ENCODE measurements at regions not wholly inside any gene's neighbourhood (a gene's known extent, or its start where the extent isn't known, plus 50 kb on each side); places are given as distances from the start of the nearest gene placed in this dataset.

GRCh38 chr14:98591161-98591560, 680.8 kb downstream of the BCL11B start:
- 8 to 10% methylated on average over 6 of the region's 6 CpGs for WGBS, 2 experiments (ENCODE audit: low coverage in 1 of 2, low lambda C conversion rate in 2 of 2, missing lambda C conversion rate in 2 of 2)
- Histone ChIP-seq H3K9me2 (ENCODE audit: insufficient read depth) (no peaks in the 10 kb centered on the region), H2AFZ (no peak overlapping the region), H3K36me3 (ENCODE audit: low read depth) (no peaks in the 10 kb centered on the region), H4K20me1 (ENCODE audit: insufficient read depth) (no peaks in the 10 kb centered on the region), H3F3A (ENCODE audit: insufficient read depth) (no peaks in the 10 kb centered on the region), H3K4me1 (ENCODE audit: insufficient read depth) (no peaks in the 10 kb centered on the region), H3K4me3 (no peak overlapping the region), H3K79me2 (ENCODE audit: insufficient read depth) (no peaks in the 10 kb centered on the region), H3K27ac (no peak overlapping the region), H3K27me3 (replicated peaks; ENCODE audit: insufficient read depth) (no peaks in the 10 kb centered on the region), H3K9me3 (ENCODE audit: low read depth) (no peaks in the 10 kb centered on the region), H3K9ac (no peak overlapping the region), H3K4me2 (ENCODE audit: unreplicated experiment) (no peak overlapping the region)
- DNase-seq: no peak
- in situ Hi-C loops (cut with MboI): no loop called here
- TF ChIP-seq EZH2 (IDR thresholded peaks at IDR 0.05; ENCODE audit: insufficient read depth, poor library complexity, severe bottlenecking): no peak
- no peak for TF ChIP-seq EZH2phosphoT487 (IDR thresholded peaks at IDR 0.05; ENCODE audit: insufficient read depth, low read depth)

- WGBS, 2 experiments (ENCODE audit: low coverage in 1 of 2, low lambda C conversion rate in 2 of 2, missing lambda C conversion rate in 2 of 2): 71 to 78% methylated on average over 21 of the region's 21 CpGs
- H3K9me3 ChIP-seq (ENCODE audit: low read depth): no peaks in the 10 kb centered on the region
- no peak for DNase-seq
- H3K27ac ChIP-seq: no peak overlapping the region
- no peaks in the 10 kb centered on the region for H3K4me1 ChIP-seq (ENCODE audit: insufficient read depth)
- no peak overlapping the region for H3K9ac ChIP-seq
- no peaks in the 10 kb centered on the region for H4K20me1 ChIP-seq (ENCODE audit: insufficient read depth)
- no peaks in the 10 kb centered on the region for H3K36me3 ChIP-seq (ENCODE audit: low read depth)
- no peak overlapping the region for H3K4me2 ChIP-seq (ENCODE audit: unreplicated experiment)
- H3K9me2 ChIP-seq (ENCODE audit: insufficient read depth): no peaks in the 10 kb centered on the region
- no peak overlapping the region for H3K4me3 ChIP-seq
- no peaks in the 10 kb centered on the region for H3K27me3 ChIP-seq (replicated peaks; ENCODE audit: insufficient read depth)
- TF ChIP-seq EZH2 (IDR thresholded peaks at IDR 0.05; ENCODE audit: insufficient read depth, poor library complexity, severe bottlenecking) (no peak), EZH2phosphoT487 (IDR thresholded peaks at IDR 0.05; ENCODE audit: insufficient read depth, low read depth) (no peak)
- no peak overlapping the region for H2AFZ ChIP-seq
- no peaks in the 10 kb centered on the region for H3F3A ChIP-seq (ENCODE audit: insufficient read depth)
- no peaks in the 10 kb centered on the region for H3K79me2 ChIP-seq (ENCODE audit: insufficient read depth)
- in situ Hi-C loops (cut with MboI): no loop called here
Observed at GRCh38 chr14:98592611-98593170, 679.3 kb downstream of the BCL11B start.

- in situ Hi-C loops (cut with MboI): no loop called here
- H3F3A ChIP-seq (ENCODE audit: insufficient read depth): no peaks in the 10 kb centered on the region
- H3K4me1 ChIP-seq (ENCODE audit: insufficient read depth): no peaks in the 10 kb centered on the region
- no peak overlapping the region for H3K4me2 ChIP-seq (ENCODE audit: unreplicated experiment)
- no peak for DNase-seq
- H3K36me3 ChIP-seq (ENCODE audit: low read depth): no peaks in the 10 kb centered on the region
- H3K27ac ChIP-seq: no peak overlapping the region
- no peaks in the 10 kb centered on the region for H4K20me1 ChIP-seq (ENCODE audit: insufficient read depth)
- no peak overlapping the region for H2AFZ ChIP-seq
- TF ChIP-seq EZH2 (IDR thresholded peaks at IDR 0.05; ENCODE audit: insufficient read depth, poor library complexity, severe bottlenecking) (no peak), EZH2phosphoT487 (IDR thresholded peaks at IDR 0.05; ENCODE audit: insufficient read depth, low read depth) (no peak)
- no peaks in the 10 kb centered on the region for H3K9me3 ChIP-seq (ENCODE audit: low read depth)
- no peak overlapping the region for H3K4me3 ChIP-seq
- no peaks in the 10 kb centered on the region for H3K27me3 ChIP-seq (replicated peaks; ENCODE audit: insufficient read depth)
- H3K79me2 ChIP-seq (ENCODE audit: insufficient read depth): no peaks in the 10 kb centered on the region
- WGBS, 2 experiments (ENCODE audit: low coverage in 1 of 2, low lambda C conversion rate in 2 of 2, missing lambda C conversion rate in 2 of 2): 39 to 59% methylated on average over 8 of the region's 8 CpGs
- H3K9ac ChIP-seq: no peak overlapping the region
- H3K9me2 ChIP-seq (ENCODE audit: insufficient read depth): no peaks in the 10 kb centered on the region
Observed at GRCh38 chr14:98593361-98593761, 678.6 kb downstream of the BCL11B start.

- H3K36me3 ChIP-seq (ENCODE audit: low read depth): no peaks in the 10 kb centered on the region
- no peak overlapping the region for H3K27ac ChIP-seq
- no peaks in the 10 kb centered on the region for H3F3A ChIP-seq (ENCODE audit: insufficient read depth)
- no peaks in the 10 kb centered on the region for H3K79me2 ChIP-seq (ENCODE audit: insufficient read depth)
- no peak overlapping the region for H3K4me2 ChIP-seq (ENCODE audit: unreplicated experiment)
- no peak overlapping the region for H3K4me3 ChIP-seq
- DNase-seq: no peak
- no peaks in the 10 kb centered on the region for H3K9me3 ChIP-seq (ENCODE audit: low read depth)
- no peaks in the 10 kb centered on the region for H3K9me2 ChIP-seq (ENCODE audit: insufficient read depth)
- TF ChIP-seq EZH2 (IDR thresholded peaks at IDR 0.05; ENCODE audit: insufficient read depth, poor library complexity, severe bottlenecking) (no peak), EZH2phosphoT487 (IDR thresholded peaks at IDR 0.05; ENCODE audit: insufficient read depth, low read depth) (no peak)
- no peaks in the 10 kb centered on the region for H4K20me1 ChIP-seq (ENCODE audit: insufficient read depth)
- H3K27me3 ChIP-seq (replicated peaks; ENCODE audit: insufficient read depth): no peaks in the 10 kb centered on the region
- in situ Hi-C loops (cut with MboI): no loop called here
- H2AFZ ChIP-seq: no peak overlapping the region
- no peak overlapping the region for H3K9ac ChIP-seq
- WGBS, 2 experiments (ENCODE audit: low coverage in 1 of 2, low lambda C conversion rate in 2 of 2, missing lambda C conversion rate in 2 of 2): 64 to 73% methylated on average over 5 of the region's 5 CpGs
- H3K4me1 ChIP-seq (ENCODE audit: insufficient read depth): no peaks in the 10 kb centered on the region
Observed at GRCh38 chr14:98594156-98594555, 677.8 kb downstream of the BCL11B start.

- H4K20me1 ChIP-seq (ENCODE audit: insufficient read depth): no peaks in the 10 kb centered on the region
- TF ChIP-seq EZH2phosphoT487 (IDR thresholded peaks at IDR 0.05; ENCODE audit: insufficient read depth, low read depth): no peak
- TF ChIP-seq EZH2 (IDR thresholded peaks at IDR 0.05; ENCODE audit: insufficient read depth, poor library complexity, severe bottlenecking): no peak
- WGBS, 2 experiments (ENCODE audit: low coverage in 1 of 2, low lambda C conversion rate in 2 of 2, missing lambda C conversion rate in 2 of 2): 43 to 51% methylated on average over 6 of the region's 6 CpGs
- in situ Hi-C loops (cut with MboI): no loop called here
- H3F3A ChIP-seq (ENCODE audit: insufficient read depth): no peaks in the 10 kb centered on the region
- H3K27me3 ChIP-seq (replicated peaks; ENCODE audit: insufficient read depth): no peaks in the 10 kb centered on the region
- no peaks in the 10 kb centered on the region for H3K36me3 ChIP-seq (ENCODE audit: low read depth)
- H3K9me3 ChIP-seq (ENCODE audit: low read depth): no peaks in the 10 kb centered on the region
- no peaks in the 10 kb centered on the region for H3K9me2 ChIP-seq (ENCODE audit: insufficient read depth)
- no peak overlapping the region for H3K9ac ChIP-seq
- no peak overlapping the region for H3K4me2 ChIP-seq (ENCODE audit: unreplicated experiment)
- no peak overlapping the region for H3K27ac ChIP-seq
- no peak overlapping the region for H3K4me3 ChIP-seq
- H3K79me2 ChIP-seq (ENCODE audit: insufficient read depth): no peaks in the 10 kb centered on the region
- H2AFZ ChIP-seq: no peak overlapping the region
- H3K4me1 ChIP-seq (ENCODE audit: insufficient read depth): no peaks in the 10 kb centered on the region
- no peak for DNase-seq
Observed at GRCh38 chr14:98598576-98598975, 673.4 kb downstream of the BCL11B start.

All from GM23248 (cell line).